SK-N-SH (cell line): ENCODE measurements at regions not wholly inside any gene's neighbourhood (a gene's known extent, or its start where the extent isn't known, plus 50 kb on each side); places are given as distances from the start of the nearest gene placed in this dataset.

Experiments used
- CTCF ChIA-PET: fragments of 300-600, 350-600 bp; formaldehyde crosslinking; extraction: SDS; loops from one replicate; lab custom pipeline; 2021; lab: Yijun Ruan, JAX
- POLR2A ChIA-PET: fragments of 350-600 bp; sonication (Branson Sonifier 250); formaldehyde crosslinking; extraction: SDS; loops from one replicate; lab custom pipeline; 2020; ENCODE audit warnings: antibody characterized with exemption, inconsistent platforms; lab: Yijun Ruan, JAX
- DNase-seq: peaks from one replicate; pipeline ENCODE4 v3.0.0; 2012
- H2AFZ ChIP-seq: fragments of 200-600 bp; sonication (generic); 2 replicates; pipeline ENCODE4 v1.8.1; 2016; ENCODE audit warnings: antibody characterized with exemption, mild to moderate bottlenecking, low read depth
- H3F3A ChIP-seq: fragments of 200-600 bp; sonication (generic); replicated peaks from 2 replicates; pipeline ENCODE3; 2016; ENCODE audit warnings: antibody characterized with exemption, mild to moderate bottlenecking; ENCODE audit not compliant: insufficient read depth
- H3K27ac ChIP-seq, 2 experiments: fragments of 200-500 bp in 1 of 2; fragments of 200-600 bp in 1 of 2; sonication (Bioruptor generic) in 1 of 2; sonication (generic), shearing (Covaris generic) in 1 of 2; 2 replicates each; pipeline versions ENCODE4 v1.5.1 to v1.6.1; 2014 to 2016; ENCODE audit warnings: low read depth in 2 of 2, inconsistent platforms in 1 of 2, low read length in 1 of 2, mild to moderate bottlenecking in 1 of 2, mixed read lengths in 1 of 2
- H3K27me3 ChIP-seq: fragments of 200-600 bp; sonication (generic), shearing (Covaris generic); 2 replicates; pipeline ENCODE4 v1.6.1; 2016; ENCODE audit warnings: mixed run types; ENCODE audit not compliant: insufficient read depth
- H3K36me3 ChIP-seq, 2 experiments: fragments of 200-500 bp in 1 of 2; fragments of 200-600 bp in 1 of 2; sonication (Bioruptor generic) in 1 of 2; sonication (generic) in 1 of 2; replicated peaks in 1 of 2; 2 replicates each; pipeline versions ENCODE3 to v1.5.1; 2014 to 2016; ENCODE audit warnings: low read length in 1 of 2, mild to moderate bottlenecking in 1 of 2; ENCODE audit not compliant: insufficient read depth in 2 of 2, control insufficient read depth in 1 of 2
- H3K4me1 ChIP-seq, 2 experiments: fragments of 200-500 bp in 1 of 2; fragments of 200-600 bp in 1 of 2; sonication (Bioruptor generic) in 1 of 2; sonication (generic), shearing (Covaris generic) in 1 of 2; 2 replicates each; pipeline versions ENCODE4 v1.5.1 to v1.6.1; 2014 to 2016; ENCODE audit warnings: low read depth in 1 of 2, low read length in 1 of 2, mixed run types in 1 of 2; ENCODE audit not compliant: insufficient read depth in 2 of 2, control insufficient read depth in 1 of 2
- H3K4me2 ChIP-seq: fragments of 200-600 bp; sonication (generic), shearing (Covaris generic); 2 replicates; pipeline ENCODE4 v1.6.1; 2017; ENCODE audit warnings: mixed run types
- H3K4me3 ChIP-seq, 2 experiments: fragments of 200-500 bp in 1 of 2; fragments of 200-600 bp in 1 of 2; sonication (Bioruptor generic) in 1 of 2; sonication (generic), shearing (Covaris generic) in 1 of 2; 2 replicates each; pipeline versions ENCODE4 v1.5.1 to v1.8.1; 2014 to 2016; ENCODE audit warnings: low read depth in 2 of 2, inconsistent platforms in 1 of 2, low read length in 1 of 2, mild to moderate bottlenecking in 1 of 2, mixed read lengths in 1 of 2, moderate library complexity in 1 of 2
- H3K79me2 ChIP-seq: fragments of 200-600 bp; sonication (generic); 2 replicates; pipeline ENCODE4 v1.8.1; 2017; ENCODE audit warnings: mild to moderate bottlenecking; ENCODE audit not compliant: insufficient read depth
- H3K9ac ChIP-seq: fragments of 200-600 bp; sonication (generic); 2 replicates; pipeline ENCODE4 v1.6.1; 2017; ENCODE audit warnings: mixed run types
- H3K9me2 ChIP-seq: fragments of 200-600 bp; sonication (generic); 2 replicates; pipeline ENCODE4 v1.6.1; 2017; ENCODE audit warnings: mixed run types
- H3K9me3 ChIP-seq: fragments of 200-600 bp; sonication (generic); 2 replicates; pipeline ENCODE4 v1.6.1; 2017; ENCODE audit warnings: mixed run types, mild to moderate bottlenecking, moderate library complexity
- H4K20me1 ChIP-seq: fragments of 200-600 bp; sonication (generic); 2 replicates; pipeline ENCODE4 v1.6.1; 2017; ENCODE audit warnings: mild to moderate bottlenecking, mixed run types; ENCODE audit not compliant: insufficient read depth
- CHD2 ChIP-seq: fragments of 150-350 bp; IDR thresholded peaks from 2 replicates; pipeline ENCODE4 v1.6.1; 2018; ENCODE audit warnings: low read length; ENCODE audit not compliant: partially characterized antibody
- ELF1 ChIP-seq: IDR thresholded peaks from 2 replicates; pipeline ENCODE4 v1.4.0; 2012
- EP300 ChIP-seq, 2 experiments: IDR thresholded peaks; 2 replicates each; pipeline versions ENCODE4 v1.4.0 to v1.6.1; 2012; ENCODE audit warnings: borderline replicate concordance in 1 of 2, low read depth in 1 of 2, low read length in 1 of 2
- EZH2phosphoT487 ChIP-seq: fragments of 200-600 bp; sonication (generic); IDR thresholded peaks from 2 replicates; pipeline ENCODE4 v1.6.1; 2017; ENCODE audit warnings: low read depth, mixed run types, mild to moderate bottlenecking, antibody characterized with exemption, moderate library complexity, borderline replicate concordance
- FOSL2 ChIP-seq: IDR thresholded peaks from 2 replicates; pipeline ENCODE4 v1.4.0; 2012; ENCODE audit warnings: low read depth, mild to moderate bottlenecking, moderate library complexity, borderline replicate concordance
- GABPA ChIP-seq: IDR thresholded peaks from 2 replicates; pipeline ENCODE4 v1.4.0; 2012; ENCODE audit warnings: low read depth, mild to moderate bottlenecking
- NRF1 ChIP-seq: IDR thresholded peaks from 2 replicates; pipeline ENCODE4 v1.6.1; 2012; ENCODE audit warnings: low read depth, mild to moderate bottlenecking, low read length
- RAD21 ChIP-seq: IDR thresholded peaks from 2 replicates; pipeline ENCODE4 v1.6.1; 2012; ENCODE audit warnings: mild to moderate bottlenecking, low read length
- RCOR1 ChIP-seq: fragments of 150-350 bp; IDR thresholded peaks from 2 replicates; pipeline ENCODE4 v1.6.1; 2017; ENCODE audit warnings: antibody characterized with exemption, low read length
- RFX5 ChIP-seq: IDR thresholded peaks from 2 replicates; pipeline ENCODE4 v1.6.1; 2012; ENCODE audit warnings: mild to moderate bottlenecking, improper control_type of control experiment, low read length
- SMC3 ChIP-seq: IDR thresholded peaks from 2 replicates; pipeline ENCODE4 v1.6.1; 2012; ENCODE audit warnings: low read depth, low read length, improper control_type of control experiment
- TAF1 ChIP-seq: IDR thresholded peaks from 2 replicates; pipeline ENCODE4 v1.6.1; 2012; ENCODE audit warnings: low read depth, mild to moderate bottlenecking, low read length, moderate library complexity, borderline replicate concordance
- TEAD4 ChIP-seq: IDR thresholded peaks from 2 replicates; pipeline ENCODE4 v1.4.0; 2012; ENCODE audit warnings: mild to moderate bottlenecking, borderline replicate concordance; ENCODE audit not compliant: insufficient read depth
- WGBS: methylation state at CpG from one replicate; pipeline ENCODE4 v1.1.6; 2017; ENCODE audit warnings: low lambda C conversion rate; 5-methylcytosine and 5-hydroxymethylcytosine counted together
- TF ChIP-seq, protein P1 (sequence below): fragments of 200-600 bp; sonication (generic); IDR thresholded peaks from 2 replicates; pipeline ENCODE4 v1.6.1; 2017; ENCODE audit warnings: antibody characterized with exemption, mild to moderate bottlenecking, moderate library complexity

GRCh38 chr20:53876956-53877355 lies 193.4 kb downstream of the BCAS1 start:
- 90% methylated on average over 10 of the region's 10 CpGs for WGBS
- no peaks in the 10 kb centered on the region for H4K20me1 ChIP-seq
- H3K79me2 ChIP-seq, result no peaks in the 10 kb centered on the region
- no peaks in the 10 kb centered on the region for H3K9me2 ChIP-seq
- H3K36me3 ChIP-seq, result no peaks in the 10 kb centered on the region
- no peaks in the 10 kb centered on the region for H3K27me3 ChIP-seq
- H2AFZ ChIP-seq, result no peak overlapping the region
- no peak overlapping the region for H3K4me2 ChIP-seq
- no peak overlapping the region for H3K27ac ChIP-seq
- no peak overlapping the region for H3K4me3 ChIP-seq
- no peak for TF ChIP-seq RFX5
- TF ChIP-seq, all 33 proteins: peak for 0
- H3K9ac ChIP-seq, result no peak overlapping the region
- ChIA-PET CTCF (interaction anchor here (1.6 kb wide), 1 partner anchor 38 kb away, joined by 6 read pairs; no protein-coding TSS in a partner anchor), POLR2A (no interaction called here)
- no peak for DNase-seq
- peaks cover 24% of the 10 kb centered on the region for H3F3A ChIP-seq
- no peaks in the 10 kb centered on the region for H3K9me3 ChIP-seq
- peaks cover 4 to 12% of the 10 kb centered on the region in 2 experiments for H3K4me1 ChIP-seq

DNA sequence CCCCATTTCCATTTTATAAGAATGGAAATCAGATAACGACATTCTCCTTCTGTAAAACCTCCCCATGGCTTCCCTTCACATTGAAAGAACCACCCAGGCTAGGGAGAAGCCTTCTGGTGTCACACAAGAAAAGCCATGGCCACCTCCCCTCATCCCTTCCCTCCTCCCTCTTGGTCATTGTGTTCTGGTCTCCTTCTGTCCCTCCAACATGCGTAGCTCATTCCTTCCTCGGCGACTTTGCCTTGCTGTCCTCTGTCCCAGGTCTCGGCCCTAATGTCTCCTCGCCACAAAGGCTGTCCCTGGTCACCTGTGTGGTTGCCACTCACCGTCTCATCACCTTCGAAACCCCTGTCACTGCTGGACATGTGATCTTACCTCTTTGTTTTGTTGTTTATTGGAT lies 193.9 kb downstream of the BCAS1 start:
- Histone ChIP-seq H3K4me1 (peaks cover 6 to 17% of the 10 kb centered on the region in 2 experiments), H3K9ac (no peak overlapping the region)

GRCh38 chr20:53875452-53875851 lies 194.9 kb downstream of the BCAS1 start:
- no peaks in the 10 kb centered on the region for H3K27me3 ChIP-seq
- H3K4me3 ChIP-seq, result no peak overlapping the region
- no peaks in the 10 kb centered on the region for H3K9me3 ChIP-seq
- no peak overlapping the region for H2AFZ ChIP-seq
- H3K36me3 ChIP-seq, result no peaks in the 10 kb centered on the region
- 95% methylated on average over 14 of the region's 14 CpGs for WGBS
- peaks cover 26% of the 10 kb centered on the region for H3F3A ChIP-seq
- no peak for DNase-seq
- H3K27ac ChIP-seq, result no peak overlapping the region
- ChIA-PET CTCF (no interaction called here), POLR2A (no interaction called here)
- H3K9me2 ChIP-seq, result no peaks in the 10 kb centered on the region
- no peak overlapping the region for H3K9ac ChIP-seq
- H3K4me1 ChIP-seq, result peaks cover 6 to 25% of the 10 kb centered on the region in 2 experiments
- no peaks in the 10 kb centered on the region for H3K79me2 ChIP-seq
- no peak overlapping the region for H3K4me2 ChIP-seq
- TF ChIP-seq TEAD4, result no peak
- no peak for TF ChIP-seq GABPA
- TF ChIP-seq FOSL2, result no peak
- TF ChIP-seq TAF1, result no peak
- no peak for TF ChIP-seq RCOR1
- TF ChIP-seq, protein P1, sequence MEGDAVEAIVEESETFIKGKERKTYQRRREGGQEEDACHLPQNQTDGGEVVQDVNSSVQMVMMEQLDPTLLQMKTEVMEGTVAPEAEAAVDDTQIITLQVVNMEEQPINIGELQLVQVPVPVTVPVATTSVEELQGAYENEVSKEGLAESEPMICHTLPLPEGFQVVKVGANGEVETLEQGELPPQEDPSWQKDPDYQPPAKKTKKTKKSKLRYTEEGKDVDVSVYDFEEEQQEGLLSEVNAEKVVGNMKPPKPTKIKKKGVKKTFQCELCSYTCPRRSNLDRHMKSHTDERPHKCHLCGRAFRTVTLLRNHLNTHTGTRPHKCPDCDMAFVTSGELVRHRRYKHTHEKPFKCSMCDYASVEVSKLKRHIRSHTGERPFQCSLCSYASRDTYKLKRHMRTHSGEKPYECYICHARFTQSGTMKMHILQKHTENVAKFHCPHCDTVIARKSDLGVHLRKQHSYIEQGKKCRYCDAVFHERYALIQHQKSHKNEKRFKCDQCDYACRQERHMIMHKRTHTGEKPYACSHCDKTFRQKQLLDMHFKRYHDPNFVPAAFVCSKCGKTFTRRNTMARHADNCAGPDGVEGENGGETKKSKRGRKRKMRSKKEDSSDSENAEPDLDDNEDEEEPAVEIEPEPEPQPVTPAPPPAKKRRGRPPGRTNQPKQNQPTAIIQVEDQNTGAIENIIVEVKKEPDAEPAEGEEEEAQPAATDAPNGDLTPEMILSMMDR, result no peak
- TF ChIP-seq EZH2phosphoT487, result no peak
- TF ChIP-seq EP300 (IDR thresholded peaks at IDR 0.05; ENCODE audit: borderline replicate concordance in 1 of 2, low read depth in 1 of 2, low read length in 1 of 2), result no peak
- no peak for TF ChIP-seq ELF1
- no peak for TF ChIP-seq CHD2
- no peaks in the 10 kb centered on the region for H4K20me1 ChIP-seq

More for the DNA sequence above, 193.9 kb downstream of the BCAS1 start:
- CTCF ChIA-PET, result no interaction called here
- Histone ChIP-seq H3K9me3 (no peaks in the 10 kb centered on the region), H3K4me3 (no peak overlapping the region), H3K36me3 (no peaks in the 10 kb centered on the region), H3K79me2 (no peaks in the 10 kb centered on the region), H3K9me2 (no peaks in the 10 kb centered on the region), H3K27ac (no peak overlapping the region), H3K4me2 (no peak overlapping the region), H3F3A (peaks cover 24% of the 10 kb centered on the region), H3K27me3 (no peaks in the 10 kb centered on the region), H4K20me1 (no peaks in the 10 kb centered on the region), H2AFZ (no peak overlapping the region)
- DNase-seq, result no peak
- WGBS, result 93% methylated on average over 8 of the region's 8 CpGs
- POLR2A ChIA-PET, result no interaction called here
- TF ChIP-seq RAD21 (no peak), NRF1 (no peak), SMC3 (no peak)
